Nephron progenitor cell (in vitro differentiated cells): ENCODE measurements at regions not wholly inside any gene's neighbourhood (a gene's known extent, or its start where the extent isn't known, plus 50 kb on each side); places are given as distances from the start of the nearest gene placed in this dataset.

Source experiments
- DNase-seq: peaks from one replicate; pipeline ENCODE4 v3.0.0; 2021
- H3K27ac Mint-ChIP-seq: 2 replicates; pipeline ENCODE4 v1.8.0; 2021; ENCODE audit warnings: mild to moderate bottlenecking, moderate library complexity, mixed read lengths
- H3K27me3 Mint-ChIP-seq: 2 replicates; pipeline ENCODE4 v1.8.0; 2021; ENCODE audit warnings: mild to moderate bottlenecking, low read depth, mixed read lengths; ENCODE audit not compliant: poor library complexity
- H3K36me3 Mint-ChIP-seq: 2 replicates; pipeline ENCODE4 v1.8.0; 2021; ENCODE audit warnings: low read depth, mixed read lengths
- H3K4me1 Mint-ChIP-seq: 2 replicates; pipeline ENCODE4 v1.8.0; 2021; ENCODE audit warnings: mixed read lengths
- H3K4me3 Mint-ChIP-seq: 2 replicates; pipeline ENCODE4 v1.8.0; 2021; ENCODE audit warnings: mild to moderate bottlenecking, moderate library complexity, mixed read lengths
- H3K9me3 Mint-ChIP-seq: 2 replicates; pipeline ENCODE4 v1.8.0; 2021; ENCODE audit warnings: mild to moderate bottlenecking, moderate library complexity, mixed read lengths
- CTCF ChIP-seq: fragments of 200-600 bp; sonication (generic); IDR thresholded peaks from 2 replicates; pipeline ENCODE4 v1.5.0; 2021; ENCODE audit warnings: antibody characterized with exemption

- no peaks in the 10 kb centered on the region for H3K36me3 Mint-ChIP-seq
- H3K27me3 Mint-ChIP-seq, result peaks cover 5% of the 10 kb centered on the region
- no peak for TF ChIP-seq CTCF
- no peaks in the 10 kb centered on the region for H3K9me3 Mint-ChIP-seq
- H3K4me3 Mint-ChIP-seq, result no peak overlapping the region
- H3K27ac Mint-ChIP-seq, result no peak overlapping the region
- DNase-seq, result no peak
- no peaks in the 10 kb centered on the region for H3K4me1 Mint-ChIP-seq
Observed at GRCh38 chr2:147062073-147062472, 782.8 kb upstream of the ACVR2A start.

GRCh38 chr2:147061269-147061668 is 783.6 kb upstream of the ACVR2A start:
- no peak for TF ChIP-seq CTCF
- DNase-seq, result no peak
- Mint-ChIP-seq H3K36me3 (no peaks in the 10 kb centered on the region), H3K9me3 (no peaks in the 10 kb centered on the region), H3K27ac (no peak overlapping the region), H3K4me3 (no peak overlapping the region), H3K4me1 (no peaks in the 10 kb centered on the region), H3K27me3 (peaks cover 5% of the 10 kb centered on the region)

GRCh38 chr2:147057892-147058490 is 786.8 kb upstream of the ACVR2A start:
- TF ChIP-seq CTCF, result no peak
- H3K9me3 Mint-ChIP-seq, result peaks cover 14% of the 10 kb centered on the region
- no peak overlapping the region for H3K4me3 Mint-ChIP-seq
- H3K4me1 Mint-ChIP-seq, result no peaks in the 10 kb centered on the region
- H3K27me3 Mint-ChIP-seq, result peaks cover 5% of the 10 kb centered on the region
- no peaks in the 10 kb centered on the region for H3K36me3 Mint-ChIP-seq
- no peak for DNase-seq
- H3K27ac Mint-ChIP-seq, result no peak overlapping the region

GRCh38 chr2:147051814-147052213 is 793.0 kb upstream of the ACVR2A start:
- H3K27ac Mint-ChIP-seq, result no peak overlapping the region
- H3K27me3 Mint-ChIP-seq, result no peaks in the 10 kb centered on the region
- DNase-seq, result no peak
- H3K36me3 Mint-ChIP-seq, result no peaks in the 10 kb centered on the region
- no peaks in the 10 kb centered on the region for H3K4me1 Mint-ChIP-seq
- H3K4me3 Mint-ChIP-seq, result no peak overlapping the region
- no peak for TF ChIP-seq CTCF
- H3K9me3 Mint-ChIP-seq, result peaks cover 14% of the 10 kb centered on the region

- H3K27ac Mint-ChIP-seq, result no peak overlapping the region
- H3K4me3 Mint-ChIP-seq, result no peak overlapping the region
- TF ChIP-seq CTCF, result no peak
Observed at GRCh38 chr2:147051248-147051647, 793.6 kb upstream of the ACVR2A start.

GRCh38 chr2:147049957-147050356 is 794.9 kb upstream of the ACVR2A start:
- peaks cover 14% of the 10 kb centered on the region for H3K9me3 Mint-ChIP-seq
- no peak overlapping the region for H3K4me3 Mint-ChIP-seq
- H3K36me3 Mint-ChIP-seq, result no peaks in the 10 kb centered on the region
- no peak for TF ChIP-seq CTCF
- H3K4me1 Mint-ChIP-seq, result peaks cover 9% of the 10 kb centered on the region
- DNase-seq, result no peak
- H3K27ac Mint-ChIP-seq, result no peak overlapping the region
- H3K27me3 Mint-ChIP-seq, result no peaks in the 10 kb centered on the region

More at GRCh38 chr2:147051248-147051647, 793.6 kb upstream of the ACVR2A start:
- H3K9me3 Mint-ChIP-seq, result peaks cover 14% of the 10 kb centered on the region
- no peaks in the 10 kb centered on the region for H3K4me1 Mint-ChIP-seq
- no peaks in the 10 kb centered on the region for H3K27me3 Mint-ChIP-seq
- no peak for DNase-seq
- no peaks in the 10 kb centered on the region for H3K36me3 Mint-ChIP-seq
